H9 (cell line): ENCODE measurements at regions not wholly inside any gene's neighbourhood (a gene's known extent, or its start where the extent isn't known, plus 50 kb on each side); places are given as distances from the start of the nearest gene placed in this dataset.

Experiments
- DNase-seq: peaks from one replicate; pipeline ENCODE4 v3.0.0-alpha.2; 2017
- H2AFZ ChIP-seq: one replicate; pipeline ENCODE4 v1.6.1; 2013; ENCODE audit warnings: mild to moderate bottlenecking, low read length, control low read depth, moderate library complexity
- H2AK5ac ChIP-seq: 2 replicates; pipeline ENCODE4 v1.6.1; 2013; ENCODE audit warnings: low read length, control low read depth, mixed read lengths; ENCODE audit not compliant: insufficient read length
- H2BK120ac ChIP-seq: one replicate; pipeline ENCODE4 v1.6.1; 2013; ENCODE audit warnings: low read depth, mild to moderate bottlenecking, low read length, control low read depth, inconsistent platforms; ENCODE audit not compliant: poor library complexity, severe bottlenecking
- H2BK12ac ChIP-seq: 2 replicates; pipeline ENCODE4 v1.6.1; 2013; ENCODE audit warnings: low read length, control low read depth, mixed read lengths, low read depth; ENCODE audit not compliant: insufficient read length
- H2BK15ac ChIP-seq: 2 replicates; pipeline ENCODE4 v1.6.1; 2013; ENCODE audit warnings: low read depth, low read length, control low read depth
- H2BK20ac ChIP-seq: one replicate; pipeline ENCODE4 v1.6.1; 2013; ENCODE audit warnings: low read depth, mild to moderate bottlenecking, low read length, control low read depth, inconsistent platforms; ENCODE audit not compliant: poor library complexity, severe bottlenecking
- H2BK5ac ChIP-seq: 2 replicates; pipeline ENCODE4 v1.6.1; 2013; ENCODE audit warnings: low read length, control low read depth, mixed read lengths; ENCODE audit not compliant: insufficient read length
- H3K14ac ChIP-seq: 2 replicates; pipeline ENCODE4 v1.6.1; 2013; ENCODE audit warnings: low read length, control low read depth; ENCODE audit not compliant: insufficient read depth
- H3K18ac ChIP-seq: 2 replicates; pipeline ENCODE4 v1.6.1; 2013; ENCODE audit warnings: low read depth, mild to moderate bottlenecking, mixed read lengths, low read length, control low read depth; ENCODE audit not compliant: insufficient read length
- H3K23ac ChIP-seq: 2 replicates; pipeline ENCODE4 v1.6.1; 2013; ENCODE audit warnings: low read length, control low read depth, mixed read lengths, low read depth; ENCODE audit not compliant: insufficient read length
- H3K23me2 ChIP-seq: 2 replicates; pipeline ENCODE4 v1.6.1; 2013; ENCODE audit warnings: low read depth, mild to moderate bottlenecking, mixed read lengths, low read length, control low read depth; ENCODE audit not compliant: insufficient read length, poor library complexity, severe bottlenecking
- H3K27ac ChIP-seq: 2 replicates; pipeline ENCODE4 v1.5.1; 2013; ENCODE audit warnings: low read length, control low read depth, mixed read lengths, low read depth; ENCODE audit not compliant: insufficient read length
- H3K27me3 ChIP-seq: 2 replicates; pipeline ENCODE4 v1.6.1; 2013; ENCODE audit warnings: low read length, control low read depth, inconsistent platforms; ENCODE audit not compliant: insufficient read depth
- H3K4ac ChIP-seq: 2 replicates; pipeline ENCODE4 v1.6.1; 2013; ENCODE audit warnings: low read depth, mild to moderate bottlenecking, control low read depth, inconsistent platforms, low read length, moderate library complexity
- H3K4me1 ChIP-seq: 2 replicates; pipeline ENCODE4 v1.6.1; 2013; ENCODE audit warnings: low read length, control low read depth, inconsistent platforms; ENCODE audit not compliant: insufficient read depth
- H3K4me2 ChIP-seq: 2 replicates; pipeline ENCODE4 v1.6.1; 2013; ENCODE audit warnings: low read length, control low read depth, mixed read lengths; ENCODE audit not compliant: insufficient read length, insufficient read depth
- H3K56ac ChIP-seq: 2 replicates; pipeline ENCODE4 v1.6.1; 2013; ENCODE audit warnings: low read depth, mild to moderate bottlenecking, mixed read lengths, low read length, control low read depth; ENCODE audit not compliant: insufficient read length
- H3K79me1 ChIP-seq: 2 replicates; pipeline ENCODE4 v1.6.1; 2013; ENCODE audit warnings: low read depth, mild to moderate bottlenecking, moderate library complexity, low read length, control low read depth, inconsistent platforms; ENCODE audit not compliant: insufficient read depth, poor library complexity, severe bottlenecking
- H3K79me2 ChIP-seq: 2 replicates; pipeline ENCODE4 v1.6.1; 2013; ENCODE audit warnings: low read length, control low read depth, inconsistent platforms; ENCODE audit not compliant: insufficient read depth
- H3K9ac ChIP-seq: 2 replicates; pipeline ENCODE4 v1.6.1; 2013; ENCODE audit warnings: low read length, control low read depth, mixed read lengths; ENCODE audit not compliant: insufficient read length; ENCODE audit errors: extremely low read depth
- H3K9me3 ChIP-seq: one replicate; pipeline ENCODE4 v1.6.1; 2013; ENCODE audit warnings: low read depth, low read length, inconsistent platforms; ENCODE audit not compliant: control insufficient read depth
- H3T11ph ChIP-seq: one replicate; pipeline ENCODE4 v1.6.1; 2013; ENCODE audit warnings: mild to moderate bottlenecking, low read length, control low read depth, inconsistent platforms
- H4K20me1 ChIP-seq: one replicate; pipeline ENCODE4 v1.6.1; 2013; ENCODE audit not compliant: control insufficient read depth, insufficient read length, insufficient read depth
- H4K5ac ChIP-seq: 2 replicates; pipeline ENCODE4 v1.6.1; 2013; ENCODE audit warnings: low read depth, mild to moderate bottlenecking, mixed read lengths, low read length, control low read depth; ENCODE audit not compliant: insufficient read length
- H4K8ac ChIP-seq: replicated peaks from 2 replicates; pipeline ENCODE4 v1.6.1; 2013; ENCODE audit warnings: low read length, control low read depth, mixed read lengths, low read depth; ENCODE audit not compliant: insufficient read length
- H4K91ac ChIP-seq: 2 replicates; pipeline ENCODE4 v1.6.1; 2013; ENCODE audit warnings: low read depth, mild to moderate bottlenecking, moderate library complexity, mixed read lengths, low read length, control low read depth; ENCODE audit not compliant: insufficient read length
- H3K27ac Mint-ChIP-seq, 3 experiments: 2 replicates in 2 of 3; 3 replicates in 1 of 3; pipeline ENCODE4 v1.8.0; 2020 to 2021; ENCODE audit warnings: mixed read lengths in 3 of 3, mild to moderate bottlenecking in 1 of 3, moderate library complexity in 1 of 3
- H3K27me3 Mint-ChIP-seq: 2 replicates; pipeline ENCODE4 v1.8.0; 2021; ENCODE audit warnings: low read depth, mild to moderate bottlenecking, moderate library complexity, mixed read lengths
- H3K36me3 Mint-ChIP-seq, 3 experiments: 2 replicates in 2 of 3; 3 replicates in 1 of 3; pipeline ENCODE4 v1.8.0; 2020 to 2021; ENCODE audit warnings: low read depth in 3 of 3, mixed read lengths in 3 of 3; ENCODE audit not compliant: insufficient read depth in 1 of 3
- H3K4me1 Mint-ChIP-seq, 2 experiments: 2 replicates each; pipeline ENCODE4 v1.8.0; 2020; ENCODE audit warnings: mixed read lengths in 2 of 2
- H3K4me3 Mint-ChIP-seq, 2 experiments: 2 replicates in 1 of 2; 3 replicates in 1 of 2; pipeline ENCODE4 v1.8.0; 2020 to 2021; ENCODE audit warnings: mild to moderate bottlenecking in 2 of 2, mixed read lengths in 2 of 2, moderate library complexity in 1 of 2
- H3K9me3 Mint-ChIP-seq, 2 experiments: 2 replicates in 1 of 2; 3 replicates in 1 of 2; pipeline ENCODE4 v1.8.0; 2020; ENCODE audit warnings: mild to moderate bottlenecking in 2 of 2, mixed read lengths in 2 of 2, moderate library complexity in 1 of 2
- CTCF ChIP-seq: fragments of 200-600 bp; sonication (generic); conservative IDR thresholded peaks from 3 replicates; pipeline ENCODE4 v1.8.0; 2021; ENCODE audit warnings: antibody characterized with exemption, mild to moderate bottlenecking
- WGBS: extraction: QIAGEN DNeasy Blood & Tissue Kit; methylation state at CpG from one replicate; pipeline ENCODE4 v1.1.7; 2013; ENCODE audit warnings: missing lambda C conversion rate, low lambda C conversion rate, mixed read lengths; ENCODE audit not compliant: insufficient read length; ENCODE audit errors: extremely low coverage; 5-methylcytosine and 5-hydroxymethylcytosine counted together

- H4K20me1 ChIP-seq, result no peaks in the 10 kb centered on the region
- H3K23me2 ChIP-seq, result no peaks in the 10 kb centered on the region
- Mint-ChIP-seq H3K4me3 (no peak overlapping the region), H3K27ac (no peak overlapping the region), H3K4me1 (peaks cover 0 to 7% of the 10 kb centered on the region in 2 experiments; a peak in 2 of 4 replicates), H3K27me3 (no peaks in the 10 kb centered on the region), H3K9me3 (peaks cover 0 to under 1% of the 10 kb centered on the region in 2 experiments; a peak in 2 of 5 replicates), H3K36me3 (peaks cover 0 to 7% (median 6%) of the 10 kb centered on the region in 3 experiments; a peak in 3 of 7 replicates)
- H2AFZ ChIP-seq, result no peak overlapping the region
- no peak overlapping the region for H3K9ac ChIP-seq
- H3K23ac ChIP-seq, result no peak overlapping the region
- no peak overlapping the region for H4K5ac ChIP-seq
- no peak overlapping the region for H3K14ac ChIP-seq
- H3T11ph ChIP-seq, result no peak overlapping the region
- no peak overlapping the region for H2AK5ac ChIP-seq
- no peak overlapping the region for H3K4me2 ChIP-seq
- H3K27ac ChIP-seq, result no peak overlapping the region
- H2BK20ac ChIP-seq, result no peak overlapping the region
- no peak overlapping the region for H2BK120ac ChIP-seq
- H4K91ac ChIP-seq, result no peak overlapping the region
- H2BK12ac ChIP-seq, result no peak overlapping the region
- H3K79me2 ChIP-seq, result no peaks in the 10 kb centered on the region
- H4K8ac ChIP-seq, result no peak overlapping the region
- H2BK15ac ChIP-seq, result no peak overlapping the region
- no peaks in the 10 kb centered on the region for H3K9me3 ChIP-seq
- H3K79me1 ChIP-seq, result no peaks in the 10 kb centered on the region
- H3K18ac ChIP-seq, result no peak overlapping the region
- H3K4me1 ChIP-seq, result no peaks in the 10 kb centered on the region
- no CpG with 5 or more reads among the region's 4 CpGs for WGBS
- no peak for TF ChIP-seq CTCF
- H3K56ac ChIP-seq, result no peak overlapping the region
- no peak for DNase-seq
- H2BK5ac ChIP-seq, result no peak overlapping the region
- no peaks in the 10 kb centered on the region for H3K27me3 ChIP-seq
- H3K4ac ChIP-seq, result no peak overlapping the region
Measured at GRCh38 chr21:19993268-19993667, 1004.9 kb upstream of the NCAM2 start.
